Activated naive CD4-positive, alpha-beta T cell treated with anti-CD3 and anti-CD28 coated beads, Interleukin-2, amount 50 U/mL, for 24 hours (primary cell): ENCODE measurements at regions not wholly inside any gene's neighbourhood (a gene's known extent, or its start where the extent isn't known, plus 50 kb on each side); places are given as distances from the start of the nearest gene placed in this dataset.

Experiments
- H3K27ac Mint-ChIP-seq: one replicate; pipeline ENCODE4 v1.8.0; 2021; ENCODE audit warnings: mild to moderate bottlenecking, mixed read lengths
- H3K27me3 Mint-ChIP-seq: one replicate; pipeline ENCODE4 v1.8.0; 2021; ENCODE audit warnings: mixed read lengths
- H3K36me3 Mint-ChIP-seq: one replicate; pipeline ENCODE4 v1.8.0; 2021; ENCODE audit warnings: mixed read lengths
- H3K4me1 Mint-ChIP-seq: one replicate; pipeline ENCODE4 v1.8.0; 2021; ENCODE audit warnings: mixed read lengths
- H3K4me3 Mint-ChIP-seq: one replicate; pipeline ENCODE4 v1.8.0; 2021; ENCODE audit warnings: mild to moderate bottlenecking, mixed read lengths
- H3K9me3 Mint-ChIP-seq: one replicate; pipeline ENCODE4 v1.8.0; 2021; ENCODE audit warnings: mixed read lengths

DNA sequence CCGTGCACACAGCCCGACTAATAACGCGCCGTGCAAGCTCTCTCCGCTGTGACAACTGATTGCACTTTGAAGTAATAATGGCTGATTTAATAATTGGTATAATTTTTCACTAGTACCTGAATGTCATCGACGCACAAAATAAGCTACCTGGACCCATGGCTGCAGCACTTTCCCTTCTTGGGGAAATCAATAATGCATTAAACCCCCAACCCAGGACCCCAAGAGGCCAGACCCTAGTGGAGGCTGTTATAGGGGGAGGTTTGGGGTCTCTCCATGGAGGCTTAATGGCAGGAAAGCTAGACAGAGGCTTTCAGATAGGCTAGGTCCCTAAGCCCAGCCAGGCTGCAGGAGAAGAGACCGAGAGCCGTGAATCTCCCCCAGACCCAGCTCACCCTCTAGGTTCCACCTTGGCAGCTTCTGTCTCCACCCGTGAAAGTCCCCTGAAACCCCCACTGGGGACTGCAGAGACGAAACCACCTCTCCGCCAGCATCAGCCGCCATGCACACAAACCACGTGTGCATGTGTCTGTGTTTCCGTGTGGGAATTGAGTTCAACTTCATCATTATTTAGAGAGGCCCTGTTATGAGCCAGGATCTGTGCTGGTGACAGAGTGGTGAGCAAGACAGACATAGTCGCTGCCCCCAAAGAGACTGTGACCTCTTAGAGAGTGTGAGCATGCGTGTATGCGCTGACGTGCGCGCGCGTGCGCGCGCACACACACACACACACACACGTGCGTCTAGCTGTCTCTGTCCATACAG lies 168.6 kb upstream of the MVB12B start:
- H3K4me3 Mint-ChIP-seq, result no peak overlapping the region

DNA sequence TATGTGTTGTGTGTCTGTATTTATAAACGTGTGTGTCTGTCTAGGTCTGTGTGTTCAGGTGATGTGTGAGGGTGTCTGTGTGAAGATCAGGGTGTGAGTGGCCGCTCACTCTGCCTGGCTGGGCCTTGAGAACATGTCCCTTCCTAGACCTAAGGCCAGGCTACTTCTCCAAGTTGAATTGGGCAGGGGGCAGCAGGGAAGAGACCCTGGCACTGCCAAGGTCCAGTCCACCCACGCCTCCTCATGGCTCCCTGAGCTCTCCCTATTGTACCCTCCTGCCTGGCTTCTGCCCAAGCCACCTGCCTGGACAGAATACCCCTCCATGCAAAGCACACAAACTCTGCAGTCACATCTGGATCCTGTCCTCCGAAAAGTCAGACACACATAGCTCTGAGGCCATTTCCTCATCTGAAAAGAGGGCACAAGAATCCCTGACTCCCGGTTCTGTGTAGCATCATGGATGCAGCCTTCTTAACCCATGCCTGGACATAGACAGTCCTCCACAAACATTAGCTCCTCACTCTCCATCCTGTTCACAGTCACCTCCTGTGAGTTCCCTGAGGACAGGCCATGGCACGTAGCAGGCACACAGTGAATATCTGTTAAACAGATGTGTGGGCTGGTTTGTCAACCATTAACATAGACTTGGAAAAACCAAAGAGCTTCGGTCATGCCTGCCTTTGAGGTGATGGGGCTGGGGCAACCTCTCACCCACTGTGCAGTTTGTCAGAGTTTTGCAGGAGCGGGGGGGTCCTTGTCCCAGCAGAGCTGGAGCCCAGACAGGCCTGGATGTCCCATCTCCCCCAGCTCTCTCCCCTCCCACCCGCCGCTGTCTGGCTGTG lies 167.8 kb upstream of the MVB12B start:
- Mint-ChIP-seq H3K27ac (no peak overlapping the region), H3K27me3 (peaks cover 1% of the 10 kb centered on the region), H3K4me3 (no peak overlapping the region), H3K36me3 (no peaks in the 10 kb centered on the region), H3K4me1 (no peaks in the 10 kb centered on the region), H3K9me3 (no peaks in the 10 kb centered on the region)

More for the DNA sequence above, 168.6 kb upstream of the MVB12B start:
- Mint-ChIP-seq H3K9me3 (no peaks in the 10 kb centered on the region), H3K27ac (no peak overlapping the region), H3K27me3 (peaks cover 1% of the 10 kb centered on the region), H3K4me1 (no peaks in the 10 kb centered on the region), H3K36me3 (no peaks in the 10 kb centered on the region)

DNA sequence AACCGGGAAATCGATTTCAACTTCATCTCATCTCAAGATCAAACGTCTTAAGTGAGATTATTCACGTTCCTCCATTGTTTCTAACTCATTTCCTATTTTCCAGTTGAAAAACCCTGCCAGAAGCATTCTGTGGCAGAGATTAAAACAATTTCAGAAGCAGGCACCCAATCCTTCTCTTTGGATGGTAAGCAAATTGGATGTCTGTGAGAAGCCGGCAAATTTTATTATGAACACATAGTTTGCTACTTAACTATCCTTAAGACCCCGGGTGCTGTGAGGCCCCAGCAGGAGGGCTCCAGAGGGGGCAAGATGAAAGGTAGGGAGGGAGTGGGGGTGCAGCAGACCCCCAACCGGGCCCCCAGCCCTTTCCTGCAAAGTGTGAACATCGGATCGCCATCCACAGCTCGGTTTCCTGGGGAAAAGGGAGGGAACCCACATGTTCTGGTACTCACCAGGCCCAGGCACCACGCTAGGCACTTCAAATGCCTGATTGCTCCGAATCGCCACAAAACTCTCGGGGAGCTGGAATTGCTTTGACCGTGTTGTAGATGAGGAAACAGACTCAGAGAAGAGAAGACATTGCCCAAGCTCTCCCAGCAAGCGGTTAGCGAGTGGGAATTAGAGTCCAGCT lies 167.1 kb upstream of the MVB12B start:
- Mint-ChIP-seq H3K4me3 (no peak overlapping the region), H3K9me3 (no peaks in the 10 kb centered on the region), H3K27ac (no peak overlapping the region), H3K36me3 (no peaks in the 10 kb centered on the region), H3K27me3 (peaks cover 1% of the 10 kb centered on the region), H3K4me1 (no peaks in the 10 kb centered on the region)

DNA sequence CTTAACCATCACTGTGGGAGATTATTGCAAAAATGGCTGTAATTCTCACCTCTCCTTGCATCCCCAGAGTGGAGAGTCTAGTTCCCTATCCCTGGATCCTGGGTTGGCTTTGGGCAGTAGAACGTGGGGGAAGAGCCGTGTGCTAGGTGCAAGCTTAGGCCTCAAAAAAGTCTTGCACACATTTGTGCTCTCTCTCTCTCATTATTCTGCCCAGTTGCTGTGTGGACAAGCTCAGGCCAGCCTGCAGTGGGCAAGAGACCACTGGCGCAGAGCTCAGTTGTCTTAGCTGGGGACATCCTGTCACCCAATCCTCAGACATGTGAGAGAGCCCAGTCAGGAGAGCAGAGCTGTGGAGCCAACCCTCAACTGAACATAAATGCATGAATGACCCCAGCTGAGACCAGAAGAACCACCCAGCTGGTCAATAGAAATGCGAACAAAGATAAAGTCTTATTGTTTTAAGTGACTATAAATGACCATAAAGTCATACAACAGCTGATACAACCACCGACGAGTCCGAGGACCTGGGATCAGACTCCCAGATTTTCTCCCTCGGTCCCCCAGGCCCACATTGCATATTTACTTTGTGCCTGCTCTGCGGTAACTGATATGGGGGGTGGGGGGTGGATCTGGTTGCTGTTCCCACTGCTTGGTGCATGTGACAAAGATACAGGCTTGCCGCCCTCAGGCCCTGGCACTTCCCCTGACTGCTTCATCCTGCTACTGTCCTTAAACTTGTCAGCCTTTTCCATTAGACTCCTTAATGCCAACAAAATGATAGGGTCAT lies 166.4 kb upstream of the MVB12B start:
- Mint-ChIP-seq H3K9me3 (no peaks in the 10 kb centered on the region), H3K27me3 (peaks cover 3% of the 10 kb centered on the region), H3K27ac (no peak overlapping the region), H3K36me3 (no peaks in the 10 kb centered on the region), H3K4me1 (no peaks in the 10 kb centered on the region), H3K4me3 (no peak overlapping the region)

DNA sequence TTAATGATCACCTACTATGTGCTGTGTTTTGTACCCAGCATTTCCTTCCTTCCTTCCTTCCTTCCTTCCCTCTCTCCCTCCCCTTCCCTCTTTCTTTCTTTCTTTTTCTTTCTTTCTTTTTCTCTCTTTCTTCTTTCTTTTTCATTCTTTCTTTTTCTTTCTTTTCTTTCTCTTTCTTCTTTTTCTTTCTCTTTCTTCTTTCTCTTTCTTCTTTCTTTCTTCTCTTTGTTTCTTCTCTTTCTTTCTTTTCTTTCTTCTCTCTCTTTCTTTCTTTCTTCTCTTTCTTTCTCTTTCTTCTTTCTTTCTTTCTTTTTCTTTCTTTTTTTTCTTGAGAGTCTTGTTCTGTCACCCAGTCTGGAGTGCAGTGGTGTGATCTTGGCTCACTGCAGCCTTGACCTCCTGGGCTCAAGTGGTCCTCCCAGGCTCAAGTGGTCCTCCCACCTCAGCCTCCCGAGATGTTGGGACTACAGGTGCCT lies 165.7 kb upstream of the MVB12B start:
- no peaks in the 10 kb centered on the region for H3K4me1 Mint-ChIP-seq
- H3K9me3 Mint-ChIP-seq, result no peaks in the 10 kb centered on the region
- no peaks in the 10 kb centered on the region for H3K36me3 Mint-ChIP-seq
- H3K27me3 Mint-ChIP-seq, result peaks cover 3% of the 10 kb centered on the region
- H3K4me3 Mint-ChIP-seq, result no peak overlapping the region
- H3K27ac Mint-ChIP-seq, result no peak overlapping the region

DNA sequence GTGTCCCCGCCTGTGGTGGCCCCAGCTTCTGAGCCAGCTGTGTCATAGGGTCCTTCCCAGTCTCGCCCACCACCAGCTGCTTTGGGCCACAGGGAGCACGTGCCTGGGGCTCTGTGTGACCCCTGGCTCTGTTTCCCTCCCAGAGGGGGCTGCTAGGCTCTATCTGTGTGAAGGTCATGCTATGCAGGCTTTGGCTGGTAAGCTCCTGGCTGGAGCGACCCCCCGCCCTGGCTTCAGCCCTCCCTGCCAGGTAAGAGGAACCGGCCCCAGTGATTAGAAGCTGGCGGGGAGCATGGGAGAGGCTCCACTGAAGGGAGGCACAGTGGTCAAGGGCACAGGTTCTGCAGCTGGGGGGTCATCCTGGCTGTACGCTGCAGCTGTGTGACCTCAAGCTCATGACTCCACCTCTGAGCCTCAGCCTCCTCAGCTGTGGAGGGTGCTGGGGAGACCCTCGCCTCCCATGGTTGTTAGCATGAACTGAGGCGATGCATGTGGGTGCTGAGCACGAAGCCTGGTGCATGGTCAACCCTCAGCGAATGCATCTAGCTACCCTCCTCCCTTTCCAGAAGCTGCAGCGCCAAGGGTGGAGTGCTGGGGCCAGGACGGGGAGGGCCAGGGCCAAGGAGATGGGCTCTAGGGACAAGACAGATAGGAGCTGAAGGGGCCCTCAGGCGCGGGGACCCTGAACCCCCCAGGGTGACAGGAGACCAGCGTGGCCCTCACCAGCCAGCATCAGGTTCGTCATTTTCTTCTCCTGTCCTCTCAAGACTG lies 163.8 kb upstream of the MVB12B start:
- H3K9me3 Mint-ChIP-seq, result no peaks in the 10 kb centered on the region
- H3K27ac Mint-ChIP-seq, result no peak overlapping the region
- H3K36me3 Mint-ChIP-seq, result no peaks in the 10 kb centered on the region
- H3K4me3 Mint-ChIP-seq, result no peak overlapping the region
- no peaks in the 10 kb centered on the region for H3K4me1 Mint-ChIP-seq
- H3K27me3 Mint-ChIP-seq, result peaks cover 10% of the 10 kb centered on the region

DNA sequence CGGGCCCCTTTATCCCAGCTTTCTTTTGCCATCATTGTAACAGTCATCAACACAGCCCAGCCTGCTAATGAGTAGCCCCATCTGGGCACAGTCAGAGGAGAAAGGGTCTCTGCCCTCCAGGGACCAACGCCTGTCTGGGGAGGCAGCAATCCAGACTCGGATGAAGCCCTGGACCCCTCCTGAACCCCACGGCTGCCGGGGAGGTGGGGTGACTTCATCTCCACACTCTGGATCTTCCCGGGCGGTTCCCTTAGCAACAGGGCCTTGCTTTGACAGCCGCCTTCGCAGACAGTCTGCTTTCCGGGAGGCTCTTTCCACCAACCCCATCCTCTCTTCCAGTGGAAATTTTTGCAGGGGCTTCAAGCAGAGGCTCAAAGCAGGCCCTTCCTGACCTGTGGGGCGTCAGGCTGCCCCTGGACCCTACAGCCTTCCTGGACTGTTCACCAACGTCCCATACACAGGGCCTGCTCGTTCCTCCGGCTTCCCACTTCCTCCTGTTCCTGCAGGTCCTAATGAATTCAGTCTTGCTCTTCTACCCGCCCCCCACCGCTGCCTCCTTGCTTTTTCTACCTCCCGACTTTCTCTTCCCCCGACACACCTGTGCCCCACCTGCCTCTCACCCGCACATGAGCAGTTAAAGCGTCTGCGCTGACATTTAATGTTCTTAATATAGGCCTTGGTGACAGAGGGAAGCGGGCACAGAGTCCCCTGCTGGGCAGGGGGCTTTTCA lies 161.7 kb upstream of the MVB12B start:
- Mint-ChIP-seq H3K36me3 (no peaks in the 10 kb centered on the region), H3K4me1 (no peaks in the 10 kb centered on the region), H3K4me3 (no peak overlapping the region), H3K9me3 (no peaks in the 10 kb centered on the region), H3K27ac (no peak overlapping the region), H3K27me3 (peaks cover 11% of the 10 kb centered on the region)

DNA sequence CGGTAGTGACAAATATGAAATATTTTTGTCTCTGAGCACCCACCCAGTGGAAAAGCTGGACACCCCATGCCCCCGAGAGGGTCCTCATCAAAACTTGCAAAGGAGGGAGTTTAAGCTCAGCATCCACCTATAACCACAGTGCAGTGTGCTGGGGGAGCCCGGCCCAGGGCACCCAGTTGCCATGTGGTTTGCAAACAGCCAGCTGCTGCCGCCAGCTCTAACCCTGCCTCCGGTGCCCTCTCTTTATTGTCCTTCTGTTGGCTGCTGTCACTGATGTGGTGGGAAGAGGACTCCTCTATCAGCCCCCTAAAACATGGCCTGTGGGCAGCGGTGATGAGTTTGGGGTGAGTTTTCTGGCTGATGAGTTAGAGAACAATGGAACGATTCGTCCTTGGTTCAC lies 160.9 kb upstream of the MVB12B start:
- Mint-ChIP-seq H3K36me3 (no peaks in the 10 kb centered on the region), H3K27me3 (peaks cover 11% of the 10 kb centered on the region)

DNA sequence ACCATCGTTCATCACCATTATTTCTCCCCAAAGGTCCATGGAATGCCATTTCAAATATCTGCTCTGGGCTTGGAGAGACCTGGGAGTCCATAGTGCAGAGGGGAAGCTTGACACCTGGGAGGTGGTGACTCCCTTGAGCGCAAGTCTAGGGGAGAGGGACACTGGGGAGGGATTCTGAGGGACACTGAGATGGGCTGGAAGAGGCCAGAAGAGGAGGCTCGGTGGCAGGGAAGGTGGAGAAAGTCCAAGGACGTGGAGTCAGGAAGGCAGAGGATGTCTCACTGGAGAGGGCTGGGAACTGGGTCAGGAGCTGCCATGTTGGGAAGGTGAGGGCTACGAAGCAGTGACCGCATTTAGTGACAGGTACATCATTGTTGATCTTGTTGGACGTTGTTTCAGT lies 160.3 kb upstream of the MVB12B start:
- Mint-ChIP-seq H3K4me3 (no peak overlapping the region), H3K36me3 (no peaks in the 10 kb centered on the region), H3K27me3 (peaks cover 11% of the 10 kb centered on the region), H3K9me3 (no peaks in the 10 kb centered on the region), H3K4me1 (no peaks in the 10 kb centered on the region), H3K27ac (no peak overlapping the region)

More for the DNA sequence above, 160.9 kb upstream of the MVB12B start:
- Mint-ChIP-seq H3K9me3 (no peaks in the 10 kb centered on the region), H3K4me3 (no peak overlapping the region), H3K27ac (no peak overlapping the region), H3K4me1 (no peaks in the 10 kb centered on the region)

DNA sequence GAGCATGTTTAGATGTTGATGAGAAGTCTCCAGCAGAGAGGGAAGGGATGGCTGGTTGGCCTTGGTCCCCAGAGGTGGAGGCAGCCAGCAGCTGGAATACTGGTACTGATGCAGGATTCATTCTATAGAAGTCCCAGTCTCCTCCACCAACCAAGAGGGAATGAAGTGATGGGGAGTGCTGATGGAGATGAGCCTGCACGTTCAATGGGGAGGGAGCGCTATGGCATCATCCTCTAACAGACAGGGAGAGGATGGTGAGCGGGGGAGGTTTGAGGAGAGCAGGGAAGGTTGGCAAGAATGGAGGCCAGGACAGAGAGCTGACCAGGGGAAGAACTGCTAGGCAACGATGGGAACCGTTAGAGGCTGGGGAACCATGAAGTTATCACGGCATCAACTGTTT lies 159.8 kb upstream of the MVB12B start:
- Mint-ChIP-seq H3K9me3 (no peaks in the 10 kb centered on the region), H3K4me3 (no peak overlapping the region), H3K27me3 (peaks cover 11% of the 10 kb centered on the region), H3K27ac (no peak overlapping the region), H3K36me3 (no peaks in the 10 kb centered on the region), H3K4me1 (no peaks in the 10 kb centered on the region)

DNA sequence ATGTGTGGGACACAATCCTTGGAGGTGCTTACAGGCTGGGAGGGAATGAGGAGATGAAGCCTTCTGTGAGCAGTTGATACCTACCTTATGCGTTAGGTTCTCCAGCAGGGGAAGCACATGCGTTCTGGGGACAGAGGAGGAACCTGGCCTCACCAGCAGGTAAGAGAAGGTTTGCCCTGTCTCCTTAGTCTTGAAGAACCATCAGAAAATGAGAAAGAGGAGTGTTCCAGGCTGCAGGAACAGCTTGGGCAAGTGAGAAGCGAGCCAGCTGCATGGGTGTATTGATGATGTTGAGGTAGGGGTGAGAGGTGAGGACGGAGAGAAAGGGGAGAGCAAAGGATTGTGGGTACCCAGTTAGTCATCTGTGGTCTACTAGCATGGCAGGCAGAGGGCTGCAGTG lies 156.9 kb upstream of the MVB12B start:
- Mint-ChIP-seq H3K36me3 (no peaks in the 10 kb centered on the region), H3K27me3 (peaks cover 11% of the 10 kb centered on the region), H3K4me1 (no peaks in the 10 kb centered on the region), H3K4me3 (no peak overlapping the region), H3K9me3 (no peaks in the 10 kb centered on the region), H3K27ac (no peak overlapping the region)

DNA sequence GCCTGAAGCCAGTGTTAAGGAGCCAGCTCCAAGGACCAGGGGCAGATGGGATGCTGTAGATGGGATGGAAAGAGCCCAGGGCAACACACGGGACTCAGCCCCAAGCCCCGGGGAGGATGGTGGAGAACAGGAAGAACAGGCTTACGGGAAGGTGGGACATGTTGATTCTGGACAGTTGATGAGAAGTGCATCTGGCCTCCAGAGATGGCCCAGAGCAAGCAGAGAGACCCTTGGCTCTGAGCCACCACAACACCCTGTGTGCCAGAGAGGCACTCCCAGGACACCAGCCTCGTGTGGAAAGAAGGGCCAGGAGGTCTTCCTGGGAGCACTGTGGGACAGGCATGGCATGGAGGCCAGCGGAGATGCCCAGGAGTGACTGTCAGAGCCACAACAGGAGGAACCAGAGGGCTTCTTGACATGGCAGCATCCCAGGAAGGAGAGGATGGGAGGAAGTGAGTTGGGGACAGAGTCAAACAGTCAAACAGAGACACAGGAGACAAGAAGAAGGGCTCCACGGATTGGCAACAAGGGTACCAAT lies 156.3 kb upstream of the MVB12B start:
- H3K27ac Mint-ChIP-seq, result no peak overlapping the region
- peaks cover 9% of the 10 kb centered on the region for H3K27me3 Mint-ChIP-seq
- H3K4me3 Mint-ChIP-seq, result no peak overlapping the region
- no peaks in the 10 kb centered on the region for H3K4me1 Mint-ChIP-seq
- H3K9me3 Mint-ChIP-seq, result peaks cover 4% of the 10 kb centered on the region
- no peaks in the 10 kb centered on the region for H3K36me3 Mint-ChIP-seq

DNA sequence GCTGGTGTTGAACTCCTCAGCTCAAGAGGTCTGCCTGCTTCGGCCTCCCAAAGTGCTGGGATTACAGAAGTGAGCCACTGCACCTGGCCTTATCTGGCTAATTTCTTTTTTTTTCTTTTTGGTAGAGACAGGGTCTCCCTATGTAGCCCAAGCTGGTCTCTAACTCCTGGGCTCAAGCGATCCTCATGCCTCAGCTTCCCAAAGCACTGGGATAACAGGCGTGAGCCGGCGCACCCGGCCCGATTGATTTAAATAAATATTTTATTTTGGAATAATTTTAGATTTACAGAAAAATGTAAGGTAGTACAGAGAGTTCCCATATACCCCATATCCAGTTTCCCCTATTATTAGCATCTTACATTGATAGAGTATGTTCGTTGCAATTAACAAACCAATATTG lies 155.0 kb upstream of the MVB12B start:
- H3K27me3 Mint-ChIP-seq, result peaks cover 5% of the 10 kb centered on the region

DNA sequence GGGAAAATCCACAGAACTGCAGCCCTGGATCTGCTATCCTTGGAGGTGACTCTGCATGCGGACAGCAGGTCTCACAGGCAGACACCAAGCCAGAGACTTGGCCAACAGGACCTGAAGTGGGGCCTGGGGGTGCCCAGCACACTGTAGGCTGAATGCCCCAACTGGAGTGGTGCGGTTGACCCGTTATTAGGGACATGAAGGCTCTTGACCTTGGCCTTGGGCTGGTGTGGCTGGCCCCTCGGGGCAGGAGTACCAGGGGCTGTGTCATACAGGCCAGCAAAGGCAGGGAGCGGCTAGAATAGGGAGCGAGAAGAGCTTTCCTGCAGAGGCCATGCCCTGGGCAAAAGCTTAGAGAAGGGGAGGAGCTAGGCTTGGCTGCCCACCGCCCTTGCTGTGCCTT lies 153.2 kb upstream of the MVB12B start:
- Mint-ChIP-seq H3K9me3 (peaks cover 5% of the 10 kb centered on the region), H3K27ac (no peak overlapping the region), H3K4me1 (no peaks in the 10 kb centered on the region), H3K36me3 (no peaks in the 10 kb centered on the region), H3K4me3 (no peak overlapping the region), H3K27me3 (peaks cover 2% of the 10 kb centered on the region)

More for the DNA sequence above, 155.0 kb upstream of the MVB12B start:
- H3K27ac Mint-ChIP-seq, result no peak overlapping the region
- H3K4me1 Mint-ChIP-seq, result no peaks in the 10 kb centered on the region
- no peaks in the 10 kb centered on the region for H3K36me3 Mint-ChIP-seq
- no peak overlapping the region for H3K4me3 Mint-ChIP-seq
- H3K9me3 Mint-ChIP-seq, result peaks cover 5% of the 10 kb centered on the region
